ENCODE measurements at regions not wholly inside any gene's neighbourhood (a gene's known extent, or its start where the extent isn't known, plus 50 kb on each side); places are given as distances from the start of the nearest gene placed in this dataset.

DNA sequence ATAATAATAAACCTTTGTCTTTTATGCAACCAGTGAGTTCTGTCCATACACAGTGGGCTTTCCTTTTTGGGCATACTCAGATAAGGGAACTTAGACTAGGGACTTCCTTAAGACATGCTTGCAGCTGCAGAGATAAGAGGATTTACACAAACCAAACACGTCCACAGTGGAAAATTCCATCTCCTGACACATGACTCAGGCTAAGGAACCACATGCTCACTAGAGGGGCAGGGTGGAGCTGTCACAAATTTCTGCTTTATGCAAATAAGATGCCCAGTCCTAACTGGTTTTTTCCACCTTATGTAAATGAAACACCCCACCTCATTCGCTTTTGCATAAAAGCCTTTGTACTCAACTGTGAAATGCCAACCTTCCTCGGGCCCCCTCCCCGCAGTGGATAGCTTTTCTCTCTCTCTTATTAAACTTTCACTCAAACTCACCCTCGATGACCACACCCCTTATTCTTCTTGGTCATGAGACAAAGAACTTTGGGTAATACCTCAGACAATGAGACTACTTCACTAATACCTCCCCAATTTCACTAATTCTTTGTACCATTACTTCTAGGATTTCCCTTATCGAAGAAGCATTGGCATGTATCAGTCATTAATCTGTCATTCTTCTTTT is 170.3 kb upstream of the FTMT start:
- peak in 2 of 4 experiments; percentile 26 to 61 for DNase-seq (ENCODE audit: extremely low read depth in 1 of 4, low spot score in 3 of 4)
- no peaks in the 10 kb centered on the region for H3K9me1 ChIP-seq (ENCODE audit: control insufficient read depth, insufficient read depth, low read length)
- no peaks in the 10 kb centered on the region for H3K36me3 ChIP-seq (ENCODE audit: control insufficient read depth, insufficient read depth, low read length)
- H3K79me2 ChIP-seq (ENCODE audit: control insufficient read depth, insufficient read depth, low read length), result no peaks in the 10 kb centered on the region
- no peaks in the 10 kb centered on the region for H3K27me3 ChIP-seq (ENCODE audit: control insufficient read depth in 2 of 2, insufficient read depth in 2 of 2, low read length in 2 of 2)
- no peak overlapping the region for H2AFZ ChIP-seq (ENCODE audit: low read depth, low read length)
- BruUV-seq (replicated peaks), result no TSS peak
- intact Hi-C loops (cut with micrococcal nuclease), result no loop called here
- 10% methylated on average over 6 of the region's 6 CpGs for WGBS (ENCODE audit: insufficient coverage, low coverage, missing lambda C conversion rate)
- POLR2A ChIA-PET, result no interaction called here
- FAIRE-seq, result peak; percentile 49
- H3K9ac ChIP-seq (ENCODE audit: insufficient read depth in 1 of 2, low read depth in 2 of 2, low read length in 2 of 2), result no peak overlapping the region
- in situ Hi-C loops (cut with MboI), result no loop called here
- H3K27ac ChIP-seq (ENCODE audit: extremely low read depth, low read depth, low read length), result no peak overlapping the region
- no peak overlapping the region for H3K4me2 ChIP-seq (ENCODE audit: insufficient read depth, low read length)
- peak; percentile 77 for ATAC-seq
- H3K9me3 ChIP-seq (replicated peaks; ENCODE audit: control insufficient read depth, insufficient read depth, low read depth, low read length), result peaks cover 3% of the 10 kb centered on the region; the same call in 1 of the 2 replicates
- H4K20me1 ChIP-seq (replicated peaks; ENCODE audit: control insufficient read depth, insufficient read depth, low read length), result no peaks in the 10 kb centered on the region
- no peak overlapping the region for H3K4me3 ChIP-seq
- no peaks in the 10 kb centered on the region for H3K4me1 ChIP-seq (replicated peaks in 1 of 2; ENCODE audit: control insufficient read depth in 2 of 2, insufficient read depth in 2 of 2, low read length in 2 of 2)
- CTCF ChIA-PET (ENCODE audit: low intra/inter-chr PET ratio), result no interaction called here
- TF ChIP-seq FOXA1 (IDR thresholded peaks at IDR 0.05; ENCODE audit: borderline replicate concordance) (no peak), ZEB2 (IDR thresholded peaks at IDR 0.05) (no peak), TARDBP (IDR thresholded peaks at IDR 0.05) (no peak), SRSF9 (IDR thresholded peaks at IDR 0.05; ENCODE audit: borderline replicate concordance, low read depth, low read length) (no peak), SLC30A9 (CRISPR knock-in tag; IDR thresholded peaks at IDR 0.05) (no peak), EP400 (IDR thresholded peaks at IDR 0.05) (no peak), NR1H2 (CRISPR knock-in tag; IDR thresholded peaks at IDR 0.05) (no peak), TSC22D4 (tag; IDR thresholded peaks at IDR 0.05) (no peak), TCFL5 (CRISPR knock-in tag; conservative IDR thresholded peaks at IDR 0.05) (no peak), POLR2AphosphoS2 (IDR thresholded peaks at IDR 0.05; ENCODE audit: low read length) (no peak), ZNF384 (IDR thresholded peaks at IDR 0.05; ENCODE audit: low read depth, low read length) (no peak), CREM (IDR thresholded peaks at IDR 0.05; ENCODE audit: low read depth) (no peak), FOSL1 (tag; conservative IDR thresholded peaks at IDR 0.05) (peak; percentile 57; the same call in 1 of the 2 replicates)
- TF ChIP-seq, protein P1, sequence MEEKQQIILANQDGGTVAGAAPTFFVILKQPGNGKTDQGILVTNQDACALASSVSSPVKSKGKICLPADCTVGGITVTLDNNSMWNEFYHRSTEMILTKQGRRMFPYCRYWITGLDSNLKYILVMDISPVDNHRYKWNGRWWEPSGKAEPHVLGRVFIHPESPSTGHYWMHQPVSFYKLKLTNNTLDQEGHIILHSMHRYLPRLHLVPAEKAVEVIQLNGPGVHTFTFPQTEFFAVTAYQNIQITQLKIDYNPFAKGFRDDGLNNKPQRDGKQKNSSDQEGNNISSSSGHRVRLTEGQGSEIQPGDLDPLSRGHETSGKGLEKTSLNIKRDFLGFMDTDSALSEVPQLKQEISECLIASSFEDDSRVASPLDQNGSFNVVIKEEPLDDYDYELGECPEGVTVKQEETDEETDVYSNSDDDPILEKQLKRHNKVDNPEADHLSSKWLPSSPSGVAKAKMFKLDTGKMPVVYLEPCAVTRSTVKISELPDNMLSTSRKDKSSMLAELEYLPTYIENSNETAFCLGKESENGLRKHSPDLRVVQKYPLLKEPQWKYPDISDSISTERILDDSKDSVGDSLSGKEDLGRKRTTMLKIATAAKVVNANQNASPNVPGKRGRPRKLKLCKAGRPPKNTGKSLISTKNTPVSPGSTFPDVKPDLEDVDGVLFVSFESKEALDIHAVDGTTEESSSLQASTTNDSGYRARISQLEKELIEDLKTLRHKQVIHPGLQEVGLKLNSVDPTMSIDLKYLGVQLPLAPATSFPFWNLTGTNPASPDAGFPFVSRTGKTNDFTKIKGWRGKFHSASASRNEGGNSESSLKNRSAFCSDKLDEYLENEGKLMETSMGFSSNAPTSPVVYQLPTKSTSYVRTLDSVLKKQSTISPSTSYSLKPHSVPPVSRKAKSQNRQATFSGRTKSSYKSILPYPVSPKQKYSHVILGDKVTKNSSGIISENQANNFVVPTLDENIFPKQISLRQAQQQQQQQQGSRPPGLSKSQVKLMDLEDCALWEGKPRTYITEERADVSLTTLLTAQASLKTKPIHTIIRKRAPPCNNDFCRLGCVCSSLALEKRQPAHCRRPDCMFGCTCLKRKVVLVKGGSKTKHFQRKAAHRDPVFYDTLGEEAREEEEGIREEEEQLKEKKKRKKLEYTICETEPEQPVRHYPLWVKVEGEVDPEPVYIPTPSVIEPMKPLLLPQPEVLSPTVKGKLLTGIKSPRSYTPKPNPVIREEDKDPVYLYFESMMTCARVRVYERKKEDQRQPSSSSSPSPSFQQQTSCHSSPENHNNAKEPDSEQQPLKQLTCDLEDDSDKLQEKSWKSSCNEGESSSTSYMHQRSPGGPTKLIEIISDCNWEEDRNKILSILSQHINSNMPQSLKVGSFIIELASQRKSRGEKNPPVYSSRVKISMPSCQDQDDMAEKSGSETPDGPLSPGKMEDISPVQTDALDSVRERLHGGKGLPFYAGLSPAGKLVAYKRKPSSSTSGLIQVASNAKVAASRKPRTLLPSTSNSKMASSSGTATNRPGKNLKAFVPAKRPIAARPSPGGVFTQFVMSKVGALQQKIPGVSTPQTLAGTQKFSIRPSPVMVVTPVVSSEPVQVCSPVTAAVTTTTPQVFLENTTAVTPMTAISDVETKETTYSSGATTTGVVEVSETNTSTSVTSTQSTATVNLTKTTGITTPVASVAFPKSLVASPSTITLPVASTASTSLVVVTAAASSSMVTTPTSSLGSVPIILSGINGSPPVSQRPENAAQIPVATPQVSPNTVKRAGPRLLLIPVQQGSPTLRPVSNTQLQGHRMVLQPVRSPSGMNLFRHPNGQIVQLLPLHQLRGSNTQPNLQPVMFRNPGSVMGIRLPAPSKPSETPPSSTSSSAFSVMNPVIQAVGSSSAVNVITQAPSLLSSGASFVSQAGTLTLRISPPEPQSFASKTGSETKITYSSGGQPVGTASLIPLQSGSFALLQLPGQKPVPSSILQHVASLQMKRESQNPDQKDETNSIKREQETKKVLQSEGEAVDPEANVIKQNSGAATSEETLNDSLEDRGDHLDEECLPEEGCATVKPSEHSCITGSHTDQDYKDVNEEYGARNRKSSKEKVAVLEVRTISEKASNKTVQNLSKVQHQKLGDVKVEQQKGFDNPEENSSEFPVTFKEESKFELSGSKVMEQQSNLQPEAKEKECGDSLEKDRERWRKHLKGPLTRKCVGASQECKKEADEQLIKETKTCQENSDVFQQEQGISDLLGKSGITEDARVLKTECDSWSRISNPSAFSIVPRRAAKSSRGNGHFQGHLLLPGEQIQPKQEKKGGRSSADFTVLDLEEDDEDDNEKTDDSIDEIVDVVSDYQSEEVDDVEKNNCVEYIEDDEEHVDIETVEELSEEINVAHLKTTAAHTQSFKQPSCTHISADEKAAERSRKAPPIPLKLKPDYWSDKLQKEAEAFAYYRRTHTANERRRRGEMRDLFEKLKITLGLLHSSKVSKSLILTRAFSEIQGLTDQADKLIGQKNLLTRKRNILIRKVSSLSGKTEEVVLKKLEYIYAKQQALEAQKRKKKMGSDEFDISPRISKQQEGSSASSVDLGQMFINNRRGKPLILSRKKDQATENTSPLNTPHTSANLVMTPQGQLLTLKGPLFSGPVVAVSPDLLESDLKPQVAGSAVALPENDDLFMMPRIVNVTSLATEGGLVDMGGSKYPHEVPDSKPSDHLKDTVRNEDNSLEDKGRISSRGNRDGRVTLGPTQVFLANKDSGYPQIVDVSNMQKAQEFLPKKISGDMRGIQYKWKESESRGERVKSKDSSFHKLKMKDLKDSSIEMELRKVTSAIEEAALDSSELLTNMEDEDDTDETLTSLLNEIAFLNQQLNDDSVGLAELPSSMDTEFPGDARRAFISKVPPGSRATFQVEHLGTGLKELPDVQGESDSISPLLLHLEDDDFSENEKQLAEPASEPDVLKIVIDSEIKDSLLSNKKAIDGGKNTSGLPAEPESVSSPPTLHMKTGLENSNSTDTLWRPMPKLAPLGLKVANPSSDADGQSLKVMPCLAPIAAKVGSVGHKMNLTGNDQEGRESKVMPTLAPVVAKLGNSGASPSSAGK (IDR thresholded peaks at IDR 0.05), result no peak; the same call in 1 of the 2 replicates

All from K562 (cell line).